ENCODE measurements at regions not wholly inside any gene's neighbourhood (a gene's known extent, or its start where the extent isn't known, plus 50 kb on each side); places are given as distances from the start of the nearest gene placed in this dataset.

DNA sequence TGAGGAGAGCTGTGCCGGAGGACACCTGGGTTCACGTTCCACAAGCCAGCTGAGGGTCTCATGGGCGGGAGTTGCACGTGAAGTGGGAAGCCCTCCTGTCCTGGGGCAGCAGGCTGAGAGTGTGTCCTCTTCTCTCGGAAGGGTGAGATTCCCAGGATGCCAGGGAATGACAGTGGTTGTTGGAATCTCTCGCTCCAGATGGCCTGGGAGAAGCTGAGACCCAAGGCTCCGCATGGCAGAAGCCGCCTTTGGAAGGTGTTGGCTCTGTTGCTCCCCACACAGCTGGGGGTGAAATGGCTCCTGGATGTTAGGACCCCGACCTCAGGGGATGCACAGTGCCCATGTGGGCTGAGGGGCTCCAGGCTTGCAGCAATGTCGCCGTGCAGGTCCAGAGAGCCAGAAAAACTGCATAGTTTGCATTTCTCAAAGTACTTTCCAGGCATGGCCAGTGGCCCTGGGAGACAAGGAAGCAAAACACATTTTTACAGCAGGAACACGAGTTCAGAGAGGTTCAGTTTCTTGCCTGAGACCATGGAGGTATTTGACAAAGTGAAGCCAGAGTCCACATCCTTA lies 153.4 kb downstream of the TMEM18 start:
- H3K4me3 ChIP-seq (ENCODE audit: low read length): no peak overlapping the region
- no peak for DNase-seq (ENCODE audit: low read depth, low spot score)

GRCh38 chr2:522776-523175 lies 154.4 kb downstream of the TMEM18 start:
- H3K4me3 ChIP-seq (ENCODE audit: low read length): no peak overlapping the region
- DNase-seq (ENCODE audit: low read depth, low spot score): no peak

GRCh38 chr2:521853-522530 lies 155.2 kb downstream of the TMEM18 start:
- no peak for DNase-seq (ENCODE audit: low read depth, low spot score)
- no peak overlapping the region for H3K4me3 ChIP-seq (ENCODE audit: low read length)

- DNase-seq (ENCODE audit: low read depth, low spot score): no peak
- H3K4me3 ChIP-seq (ENCODE audit: low read length): no peak overlapping the region
These were observed 156.4 kb downstream of the TMEM18 start for GRCh38 chr2:520663-521340.

GRCh38 chr2:516944-517343 lies 160.3 kb downstream of the TMEM18 start:
- no peak overlapping the region for H3K4me3 ChIP-seq (ENCODE audit: low read length)
- DNase-seq (ENCODE audit: low read depth, low spot score): no peak

DNA sequence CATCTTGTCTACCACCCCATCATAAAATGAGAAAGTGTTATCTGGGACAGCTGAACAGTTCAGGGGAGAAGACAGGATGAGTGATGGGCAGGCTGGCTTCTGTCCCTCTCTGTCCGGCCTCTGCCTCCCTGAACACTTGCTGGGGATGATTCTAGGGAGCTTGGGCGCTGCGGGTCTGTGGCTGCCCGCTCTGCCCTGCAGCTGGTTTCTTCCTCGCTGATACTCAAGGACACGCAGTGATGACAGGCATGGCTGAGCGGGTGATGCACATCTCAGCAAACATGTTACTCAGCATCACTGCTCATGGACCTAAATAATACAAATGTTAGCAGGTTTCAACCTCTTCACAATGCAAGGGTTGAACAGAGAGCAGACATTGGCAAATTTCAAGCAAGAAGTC lies 161.1 kb downstream of the TMEM18 start:
- no peak for DNase-seq (ENCODE audit: low read depth, low spot score)
- H3K4me3 ChIP-seq (ENCODE audit: low read length): no peak overlapping the region

DNA sequence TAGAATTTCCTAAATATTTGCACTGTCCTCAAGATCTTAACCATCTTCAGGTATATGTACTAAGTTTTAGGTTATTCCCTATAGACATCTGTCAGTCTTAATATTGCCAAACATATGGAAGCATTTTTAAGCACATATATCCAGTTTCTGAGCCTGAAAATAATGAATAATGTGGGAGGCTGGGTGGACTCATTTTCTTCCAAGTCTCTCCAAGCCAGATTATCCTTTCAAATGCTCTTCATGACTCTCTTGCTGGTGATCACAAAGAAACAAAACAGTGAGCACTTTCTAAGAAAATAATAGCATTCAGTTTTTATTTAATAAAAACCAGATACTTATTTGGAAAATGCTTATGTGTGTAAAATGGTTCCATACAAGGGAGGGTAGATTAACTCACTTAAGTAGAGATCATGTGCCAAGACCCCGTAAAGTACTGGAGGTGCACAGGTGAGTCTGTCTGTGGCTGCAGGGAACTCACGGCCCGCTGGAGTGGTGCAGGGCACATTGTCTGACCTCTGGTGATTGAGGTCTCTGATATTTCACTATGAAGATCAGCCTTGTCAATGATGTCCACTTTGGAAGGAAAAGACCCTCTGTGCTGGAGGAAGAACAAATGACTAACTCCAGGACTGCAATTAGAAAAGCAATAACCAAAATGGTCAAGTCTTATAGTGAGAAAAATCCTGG lies 161.6 kb downstream of the TMEM18 start:
- no peak overlapping the region for H3K4me3 ChIP-seq (ENCODE audit: low read length)
- no peak for DNase-seq (ENCODE audit: low read depth, low spot score)

GRCh38 chr2:513981-514706 lies 163.1 kb downstream of the TMEM18 start:
- DNase-seq (ENCODE audit: low read depth, low spot score): no peak
- H3K4me3 ChIP-seq (ENCODE audit: low read length): no peak overlapping the region

DNA sequence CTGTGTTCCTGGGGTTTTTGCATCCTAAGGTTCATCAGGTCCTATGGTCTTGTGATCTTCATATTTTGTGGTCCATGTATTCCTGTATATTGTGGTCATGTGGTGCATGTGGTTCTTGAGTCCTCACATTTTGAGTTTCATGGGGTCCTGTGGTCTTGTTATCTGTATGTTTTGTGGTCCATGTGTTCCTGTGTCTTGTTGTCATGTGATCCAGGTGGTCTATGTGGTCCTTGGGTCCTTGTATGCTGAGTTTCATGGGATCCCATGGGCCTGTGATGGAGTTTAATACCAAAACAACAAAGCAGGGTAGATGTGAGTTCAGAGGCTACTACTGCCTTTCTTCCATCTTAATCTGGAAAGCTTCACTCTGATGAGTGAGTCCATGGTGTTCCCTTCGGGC lies 166.4 kb downstream of the TMEM18 start:
- no peak overlapping the region for H3K4me3 ChIP-seq (ENCODE audit: low read length)
- no peak for DNase-seq (ENCODE audit: low read depth, low spot score)

GRCh38 chr2:509888-510287 lies 167.3 kb downstream of the TMEM18 start:
- no peak for DNase-seq (ENCODE audit: low read depth, low spot score)
- H3K4me3 ChIP-seq (ENCODE audit: low read length): no peak overlapping the region

DNA sequence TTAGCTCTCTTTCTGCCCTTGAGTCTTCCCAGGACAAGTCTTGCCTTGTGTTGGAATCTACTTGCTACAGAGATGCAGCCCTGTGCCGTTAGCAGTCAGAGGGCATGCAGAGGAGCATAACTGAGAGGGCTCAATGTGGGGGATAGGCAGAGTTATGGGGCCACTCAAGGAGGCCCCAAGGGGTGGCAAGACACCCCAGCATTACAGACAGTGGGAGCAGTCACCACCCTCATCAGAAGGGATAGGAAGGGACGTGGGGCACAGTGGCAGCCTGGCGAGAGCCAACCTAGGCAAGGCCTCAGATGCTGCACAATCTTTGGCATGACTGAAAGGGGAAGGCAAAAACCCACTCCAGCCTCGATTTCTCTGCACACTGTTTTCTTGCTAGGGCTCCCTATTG lies 169.1 kb downstream of the TMEM18 start:
- H3K4me3 ChIP-seq (ENCODE audit: low read length): no peak overlapping the region

DNA sequence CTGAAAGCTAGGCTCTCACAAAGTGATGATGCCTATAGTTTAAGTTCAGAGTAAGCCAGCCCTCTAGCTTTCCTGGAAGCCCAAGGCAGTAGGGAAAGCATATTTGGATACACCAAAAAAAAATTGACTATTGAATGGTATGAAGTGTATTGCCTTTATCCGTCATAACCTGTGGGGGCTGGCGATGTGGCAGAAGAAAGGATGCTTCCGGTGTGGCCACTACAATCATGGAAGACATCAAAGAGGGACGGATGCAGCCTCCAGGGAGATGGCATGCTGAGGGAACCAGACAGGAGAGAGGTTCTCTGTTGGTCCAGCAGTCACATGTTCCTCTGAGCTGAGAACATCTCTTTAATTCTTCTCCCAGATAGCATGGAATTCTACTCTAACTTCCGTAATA lies 170.3 kb downstream of the TMEM18 start:
- DNase-seq (ENCODE audit: low read depth, low spot score): no peak
- no peak overlapping the region for H3K4me3 ChIP-seq (ENCODE audit: low read length)

More for the DNA sequence above, 169.1 kb downstream of the TMEM18 start:
- DNase-seq (ENCODE audit: low read depth, low spot score): no peak

GRCh38 chr2:506451-506850 lies 170.8 kb downstream of the TMEM18 start:
- DNase-seq (ENCODE audit: low read depth, low spot score): no peak
- no peak overlapping the region for H3K4me3 ChIP-seq (ENCODE audit: low read length)

GRCh38 chr2:505941-506340 lies 171.3 kb downstream of the TMEM18 start:
- no peak overlapping the region for H3K4me3 ChIP-seq (ENCODE audit: low read length)
- DNase-seq (ENCODE audit: low read depth, low spot score): no peak

DNA sequence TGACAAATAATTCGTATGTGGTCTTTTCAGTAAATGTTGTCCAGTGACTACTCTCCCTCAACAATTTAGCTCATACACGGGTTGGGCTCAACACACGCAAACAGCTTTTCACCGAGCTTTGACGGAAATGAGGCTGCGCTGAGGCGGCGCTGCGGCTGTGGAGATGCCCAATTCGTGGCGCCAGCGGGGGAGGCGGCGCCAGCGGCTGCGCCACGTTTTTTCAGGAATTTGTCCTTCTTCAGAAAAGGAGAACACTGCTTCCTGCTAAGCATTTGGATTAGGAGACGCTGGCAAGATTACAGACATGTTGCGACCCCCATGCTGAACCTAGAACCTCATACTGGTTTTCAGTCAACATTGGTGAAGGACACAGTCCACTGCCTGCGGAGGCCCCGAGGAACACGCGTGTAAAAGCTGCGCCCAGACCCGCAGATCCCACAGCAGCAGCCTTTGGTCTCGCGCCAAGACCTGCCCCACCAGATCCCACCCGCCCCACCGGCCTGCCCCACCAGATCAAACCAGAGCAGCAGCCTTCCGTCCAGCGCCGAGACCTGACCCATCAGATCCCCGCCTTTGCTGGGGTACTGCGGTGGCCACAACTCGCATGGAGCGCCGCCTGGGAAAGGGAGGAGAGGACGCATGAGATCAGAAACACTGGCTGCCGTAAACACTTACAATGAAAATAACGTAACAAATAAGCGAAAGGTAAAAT lies 173.8 kb downstream of the TMEM18 start:
- no peak overlapping the region for H3K4me3 ChIP-seq (ENCODE audit: low read length)
- DNase-seq (ENCODE audit: low read depth, low spot score): no peak

DNA sequence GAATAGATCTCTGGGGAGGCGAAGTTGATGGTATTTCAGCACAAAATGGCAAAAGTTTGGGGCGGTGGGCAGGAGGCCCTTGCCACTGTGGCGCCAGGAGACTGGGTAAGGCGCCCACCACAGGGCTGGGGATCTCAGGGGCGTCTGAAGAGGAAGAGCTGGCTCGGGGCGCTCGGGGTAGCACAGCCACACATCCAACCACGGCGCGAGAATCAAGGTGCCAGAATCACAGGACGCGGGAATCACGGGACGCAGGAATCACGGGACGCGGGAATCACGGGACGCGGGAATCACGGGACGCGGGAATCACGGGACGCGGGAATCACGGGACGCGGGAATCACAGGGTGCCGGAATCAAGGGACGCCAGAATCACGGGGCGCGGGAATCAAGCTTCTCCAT lies 174.4 kb downstream of the TMEM18 start:
- no peak overlapping the region for H3K4me3 ChIP-seq (ENCODE audit: low read length)
- DNase-seq (ENCODE audit: low read depth, low spot score): no peak

DNA sequence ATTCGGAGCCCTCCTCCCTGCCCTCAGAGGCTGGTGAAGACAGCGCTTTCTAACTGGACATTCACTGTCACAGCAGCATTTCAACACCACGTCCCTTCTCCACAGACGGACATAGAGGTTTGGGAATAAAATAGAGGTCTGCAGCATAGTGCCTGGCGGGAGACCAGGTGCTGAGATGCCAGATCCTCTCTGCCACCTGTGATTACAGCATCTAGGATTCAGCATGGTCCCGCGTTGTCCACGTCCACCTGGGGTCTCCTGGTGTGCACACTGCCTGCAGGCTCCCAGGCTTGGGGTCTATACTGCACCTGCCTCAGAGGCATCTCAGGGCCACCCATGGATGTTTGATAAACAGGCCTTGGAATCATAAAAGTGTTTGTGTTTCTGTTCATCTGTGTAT lies 175.5 kb downstream of the TMEM18 start:
- no peak for DNase-seq (ENCODE audit: low read depth, low spot score)
- H3K4me3 ChIP-seq (ENCODE audit: low read length): no peak overlapping the region

- DNase-seq (ENCODE audit: low read depth, low spot score): no peak
- H3K4me3 ChIP-seq (ENCODE audit: low read length): no peak overlapping the region
These were observed 176.1 kb downstream of the TMEM18 start for GRCh38 chr2:501130-501529.

GRCh38 chr2:499726-500125 lies 177.5 kb downstream of the TMEM18 start:
- no peak for DNase-seq (ENCODE audit: low read depth, low spot score)
- no peak overlapping the region for H3K4me3 ChIP-seq (ENCODE audit: low read length)
